H9 (cell line): ENCODE measurements at regions not wholly inside any gene's neighbourhood (a gene's known extent, or its start where the extent isn't known, plus 50 kb on each side); places are given as distances from the start of the nearest gene placed in this dataset.

Experiments
- DNase-seq: peaks from one replicate; pipeline ENCODE4 v3.0.0-alpha.2; 2017
- H2AFZ ChIP-seq: one replicate; pipeline ENCODE4 v1.6.1; 2013; ENCODE audit warnings: mild to moderate bottlenecking, low read length, control low read depth, moderate library complexity
- H2AK5ac ChIP-seq: 2 replicates; pipeline ENCODE4 v1.6.1; 2013; ENCODE audit warnings: low read length, control low read depth, mixed read lengths; ENCODE audit not compliant: insufficient read length
- H2BK120ac ChIP-seq: one replicate; pipeline ENCODE4 v1.6.1; 2013; ENCODE audit warnings: low read depth, mild to moderate bottlenecking, low read length, control low read depth, inconsistent platforms; ENCODE audit not compliant: poor library complexity, severe bottlenecking
- H2BK12ac ChIP-seq: 2 replicates; pipeline ENCODE4 v1.6.1; 2013; ENCODE audit warnings: low read length, control low read depth, mixed read lengths, low read depth; ENCODE audit not compliant: insufficient read length
- H2BK15ac ChIP-seq: 2 replicates; pipeline ENCODE4 v1.6.1; 2013; ENCODE audit warnings: low read depth, low read length, control low read depth
- H2BK20ac ChIP-seq: one replicate; pipeline ENCODE4 v1.6.1; 2013; ENCODE audit warnings: low read depth, mild to moderate bottlenecking, low read length, control low read depth, inconsistent platforms; ENCODE audit not compliant: poor library complexity, severe bottlenecking
- H2BK5ac ChIP-seq: 2 replicates; pipeline ENCODE4 v1.6.1; 2013; ENCODE audit warnings: low read length, control low read depth, mixed read lengths; ENCODE audit not compliant: insufficient read length
- H3K14ac ChIP-seq: 2 replicates; pipeline ENCODE4 v1.6.1; 2013; ENCODE audit warnings: low read length, control low read depth; ENCODE audit not compliant: insufficient read depth
- H3K18ac ChIP-seq: 2 replicates; pipeline ENCODE4 v1.6.1; 2013; ENCODE audit warnings: low read depth, mild to moderate bottlenecking, mixed read lengths, low read length, control low read depth; ENCODE audit not compliant: insufficient read length
- H3K23ac ChIP-seq: 2 replicates; pipeline ENCODE4 v1.6.1; 2013; ENCODE audit warnings: low read length, control low read depth, mixed read lengths, low read depth; ENCODE audit not compliant: insufficient read length
- H3K23me2 ChIP-seq: 2 replicates; pipeline ENCODE4 v1.6.1; 2013; ENCODE audit warnings: low read depth, mild to moderate bottlenecking, mixed read lengths, low read length, control low read depth; ENCODE audit not compliant: insufficient read length, poor library complexity, severe bottlenecking
- H3K27ac ChIP-seq: 2 replicates; pipeline ENCODE4 v1.5.1; 2013; ENCODE audit warnings: low read length, control low read depth, mixed read lengths, low read depth; ENCODE audit not compliant: insufficient read length
- H3K27me3 ChIP-seq: 2 replicates; pipeline ENCODE4 v1.6.1; 2013; ENCODE audit warnings: low read length, control low read depth, inconsistent platforms; ENCODE audit not compliant: insufficient read depth
- H3K4ac ChIP-seq: 2 replicates; pipeline ENCODE4 v1.6.1; 2013; ENCODE audit warnings: low read depth, mild to moderate bottlenecking, control low read depth, inconsistent platforms, low read length, moderate library complexity
- H3K4me1 ChIP-seq: 2 replicates; pipeline ENCODE4 v1.6.1; 2013; ENCODE audit warnings: low read length, control low read depth, inconsistent platforms; ENCODE audit not compliant: insufficient read depth
- H3K4me2 ChIP-seq: 2 replicates; pipeline ENCODE4 v1.6.1; 2013; ENCODE audit warnings: low read length, control low read depth, mixed read lengths; ENCODE audit not compliant: insufficient read length, insufficient read depth
- H3K56ac ChIP-seq: 2 replicates; pipeline ENCODE4 v1.6.1; 2013; ENCODE audit warnings: low read depth, mild to moderate bottlenecking, mixed read lengths, low read length, control low read depth; ENCODE audit not compliant: insufficient read length
- H3K79me1 ChIP-seq: 2 replicates; pipeline ENCODE4 v1.6.1; 2013; ENCODE audit warnings: low read depth, mild to moderate bottlenecking, moderate library complexity, low read length, control low read depth, inconsistent platforms; ENCODE audit not compliant: insufficient read depth, poor library complexity, severe bottlenecking
- H3K79me2 ChIP-seq: 2 replicates; pipeline ENCODE4 v1.6.1; 2013; ENCODE audit warnings: low read length, control low read depth, inconsistent platforms; ENCODE audit not compliant: insufficient read depth
- H3K9ac ChIP-seq: 2 replicates; pipeline ENCODE4 v1.6.1; 2013; ENCODE audit warnings: low read length, control low read depth, mixed read lengths; ENCODE audit not compliant: insufficient read length; ENCODE audit errors: extremely low read depth
- H3K9me3 ChIP-seq: one replicate; pipeline ENCODE4 v1.6.1; 2013; ENCODE audit warnings: low read depth, low read length, inconsistent platforms; ENCODE audit not compliant: control insufficient read depth
- H3T11ph ChIP-seq: one replicate; pipeline ENCODE4 v1.6.1; 2013; ENCODE audit warnings: mild to moderate bottlenecking, low read length, control low read depth, inconsistent platforms
- H4K20me1 ChIP-seq: one replicate; pipeline ENCODE4 v1.6.1; 2013; ENCODE audit not compliant: control insufficient read depth, insufficient read length, insufficient read depth
- H4K5ac ChIP-seq: 2 replicates; pipeline ENCODE4 v1.6.1; 2013; ENCODE audit warnings: low read depth, mild to moderate bottlenecking, mixed read lengths, low read length, control low read depth; ENCODE audit not compliant: insufficient read length
- H4K8ac ChIP-seq: replicated peaks from 2 replicates; pipeline ENCODE4 v1.6.1; 2013; ENCODE audit warnings: low read length, control low read depth, mixed read lengths, low read depth; ENCODE audit not compliant: insufficient read length
- H4K91ac ChIP-seq: 2 replicates; pipeline ENCODE4 v1.6.1; 2013; ENCODE audit warnings: low read depth, mild to moderate bottlenecking, moderate library complexity, mixed read lengths, low read length, control low read depth; ENCODE audit not compliant: insufficient read length
- H3K27ac Mint-ChIP-seq, 3 experiments: 2 replicates in 2 of 3; 3 replicates in 1 of 3; pipeline ENCODE4 v1.8.0; 2020 to 2021; ENCODE audit warnings: mixed read lengths in 3 of 3, mild to moderate bottlenecking in 1 of 3, moderate library complexity in 1 of 3
- H3K27me3 Mint-ChIP-seq: 2 replicates; pipeline ENCODE4 v1.8.0; 2021; ENCODE audit warnings: low read depth, mild to moderate bottlenecking, moderate library complexity, mixed read lengths
- H3K36me3 Mint-ChIP-seq, 3 experiments: 2 replicates in 2 of 3; 3 replicates in 1 of 3; pipeline ENCODE4 v1.8.0; 2020 to 2021; ENCODE audit warnings: low read depth in 3 of 3, mixed read lengths in 3 of 3; ENCODE audit not compliant: insufficient read depth in 1 of 3
- H3K4me1 Mint-ChIP-seq, 2 experiments: 2 replicates each; pipeline ENCODE4 v1.8.0; 2020; ENCODE audit warnings: mixed read lengths in 2 of 2
- H3K4me3 Mint-ChIP-seq, 2 experiments: 2 replicates in 1 of 2; 3 replicates in 1 of 2; pipeline ENCODE4 v1.8.0; 2020 to 2021; ENCODE audit warnings: mild to moderate bottlenecking in 2 of 2, mixed read lengths in 2 of 2, moderate library complexity in 1 of 2
- H3K9me3 Mint-ChIP-seq, 2 experiments: 2 replicates in 1 of 2; 3 replicates in 1 of 2; pipeline ENCODE4 v1.8.0; 2020; ENCODE audit warnings: mild to moderate bottlenecking in 2 of 2, mixed read lengths in 2 of 2, moderate library complexity in 1 of 2
- CTCF ChIP-seq: fragments of 200-600 bp; sonication (generic); conservative IDR thresholded peaks from 3 replicates; pipeline ENCODE4 v1.8.0; 2021; ENCODE audit warnings: antibody characterized with exemption, mild to moderate bottlenecking
- WGBS: extraction: QIAGEN DNeasy Blood & Tissue Kit; methylation state at CpG from one replicate; pipeline ENCODE4 v1.1.7; 2013; ENCODE audit warnings: missing lambda C conversion rate, low lambda C conversion rate, mixed read lengths; ENCODE audit not compliant: insufficient read length; ENCODE audit errors: extremely low coverage; 5-methylcytosine and 5-hydroxymethylcytosine counted together

GRCh38 chr20:51258582-51259165 is 235.8 kb upstream of the KCNG1 start:
- Mint-ChIP-seq H3K9me3 (peaks cover under 1 to 5% of the 10 kb centered on the region in 2 experiments; a peak in 3 of 5 replicates), H3K4me1 (peaks cover 29 to 30% of the 10 kb centered on the region in 2 experiments), H3K36me3 (peaks cover 0 to 5% (median under 1%) of the 10 kb centered on the region in 3 experiments; a peak in 3 of 7 replicates), H3K27ac (no peak overlapping the region), H3K27me3 (peaks cover 2% of the 10 kb centered on the region; the same call in 1 of the 2 replicates), H3K4me3 (no peak overlapping the region)
- Histone ChIP-seq H3K9me3 (no peaks in the 10 kb centered on the region), H3K56ac (no peak overlapping the region), H3K4me2 (no peak overlapping the region), H3K27me3 (no peaks in the 10 kb centered on the region), H3K79me1 (no peaks in the 10 kb centered on the region), H2AFZ (no peak overlapping the region), H2BK20ac (no peak overlapping the region), H4K5ac (no peak overlapping the region), H3K23ac (no peak overlapping the region), H2BK120ac (no peak overlapping the region), H3K23me2 (no peaks in the 10 kb centered on the region), H3K27ac (no peak overlapping the region), H4K20me1 (no peaks in the 10 kb centered on the region), H3K18ac (no peak overlapping the region), H3K9ac (no peak overlapping the region), H2BK15ac (no peak overlapping the region), H4K8ac (no peak overlapping the region), H2BK5ac (no peak overlapping the region), H3K14ac (no peak overlapping the region), H3K4ac (no peak overlapping the region), H3T11ph (no peak overlapping the region), H3K4me1 (peaks cover 6% of the 10 kb centered on the region; the same call in 1 of the 2 replicates), H3K79me2 (no peaks in the 10 kb centered on the region), H2BK12ac (no peak overlapping the region), H4K91ac (no peak overlapping the region), H2AK5ac (no peak overlapping the region)
- no CpG with 5 or more reads among the region's 3 CpGs for WGBS
- no peak for DNase-seq
- TF ChIP-seq CTCF, result no peak
